Amygdala (tissue), 56 donors: ENCODE measurements at regions not wholly inside any gene's neighbourhood (a gene's known extent, or its start where the extent isn't known, plus 50 kb on each side); places are given as distances from the start of the nearest gene placed in this dataset.

Source experiments
- DNase-seq, 56 donors: peaks; one replicate each; lab custom pipeline; 2025; lab: John Stamatoyannopoulos, UW

DNA sequence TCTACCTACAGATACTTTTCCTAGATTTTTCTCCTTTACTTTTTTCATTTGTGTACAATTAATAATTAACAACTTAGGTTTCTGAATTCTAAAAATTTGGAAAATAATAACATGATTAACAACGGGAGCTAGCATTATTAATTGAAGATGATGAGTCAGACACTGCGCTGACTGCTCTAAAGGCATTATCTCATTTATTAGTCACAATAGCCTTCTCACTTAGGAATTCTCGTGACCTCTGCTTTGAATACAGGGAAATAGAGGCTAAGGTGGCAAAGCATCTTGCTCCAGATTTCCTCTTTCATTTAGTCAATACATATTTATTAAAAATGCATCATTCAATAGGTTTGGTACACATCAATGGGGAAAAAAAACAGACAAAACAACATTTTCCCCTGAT, 441.3 kb downstream of the PCDH18 start:
- no peak for DNase-seq

DNA sequence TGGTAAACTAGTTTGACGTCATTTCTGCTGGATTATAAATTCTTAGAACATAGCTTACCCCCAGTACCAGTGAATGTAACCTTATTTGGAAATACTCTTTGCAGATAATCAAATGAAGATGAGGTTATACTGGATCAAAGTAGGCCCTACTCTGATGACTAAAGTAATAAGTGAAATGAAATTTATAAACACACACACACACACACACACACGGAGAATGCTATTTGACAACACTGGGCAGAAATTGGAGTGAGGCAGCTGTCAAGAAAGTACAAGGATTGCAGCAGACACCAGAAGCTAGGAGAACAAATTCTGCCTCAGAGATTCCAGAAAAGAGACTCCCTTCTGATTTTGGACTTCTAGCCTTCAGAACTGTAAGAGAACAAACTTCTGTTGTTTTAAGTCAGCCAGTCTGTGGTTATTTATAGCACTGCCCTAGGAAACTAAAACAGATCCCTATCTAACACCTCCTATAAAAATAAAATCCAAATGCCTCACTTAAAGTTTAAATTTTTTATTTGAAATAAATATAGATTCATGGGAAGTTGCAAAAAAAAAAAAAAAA, 448.6 kb downstream of the PCDH18 start:
- DNase-seq, result no peak

DNA sequence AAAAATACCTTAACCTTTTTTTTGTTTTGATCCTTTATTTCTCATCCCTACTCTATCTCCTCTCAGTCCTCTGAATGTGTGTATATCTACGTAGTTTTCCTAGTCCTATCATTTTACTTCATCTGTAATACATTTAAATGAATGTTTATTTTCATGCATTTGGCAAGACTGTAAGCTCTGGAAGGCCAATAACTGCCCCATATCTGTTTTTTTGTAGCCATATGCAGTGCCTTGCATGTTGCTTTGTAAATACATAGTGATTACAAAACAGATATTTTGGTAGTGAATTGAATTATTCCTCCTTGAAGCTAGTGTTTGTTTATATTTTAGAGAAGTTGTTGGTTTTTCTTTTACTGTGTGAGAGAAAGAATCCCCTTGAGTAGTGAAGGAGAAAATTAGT, 450.2 kb downstream of the PCDH18 start:
- DNase-seq, result no peak

DNA sequence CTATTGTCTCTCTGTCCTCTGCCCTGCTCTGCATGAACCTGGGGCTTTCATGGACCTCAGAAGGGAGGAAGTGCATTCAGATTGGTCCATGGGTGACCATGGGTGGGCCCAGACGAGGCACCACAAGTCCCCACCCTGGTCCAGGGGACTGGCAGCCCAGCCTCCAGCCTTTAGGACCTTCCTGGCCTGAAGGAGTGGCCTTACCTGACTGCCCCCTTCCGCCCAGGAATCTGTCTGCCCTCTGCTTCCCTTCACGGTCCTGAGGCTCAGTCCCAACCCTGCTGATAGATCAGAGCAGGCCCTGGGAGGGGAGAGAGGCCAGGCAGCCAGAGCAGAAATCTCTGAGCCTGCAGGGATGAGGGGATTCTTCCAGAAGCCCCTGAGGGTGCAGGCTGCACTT, 455.4 kb downstream of the PCDH18 start:
- no peak for DNase-seq

DNA sequence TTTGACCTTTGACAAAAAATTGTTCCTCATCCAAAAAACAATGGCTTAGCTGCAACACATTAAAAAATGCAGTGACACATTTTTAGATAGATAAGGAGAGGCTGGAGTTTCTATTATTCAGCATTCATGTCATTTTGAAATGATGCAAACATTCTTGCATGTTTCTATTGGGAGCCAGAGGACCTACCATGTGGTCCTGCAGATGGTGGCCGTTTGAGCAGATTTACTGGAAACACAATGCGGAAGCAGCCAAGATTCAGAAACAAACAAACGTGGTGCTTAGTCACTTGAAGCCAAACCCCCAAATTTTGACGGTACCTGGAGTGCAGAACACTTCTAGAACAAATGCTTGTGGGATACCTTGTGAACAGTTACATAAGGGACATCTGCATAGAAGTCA, 456.7 kb downstream of the PCDH18 start:
- DNase-seq, result no peak

DNA sequence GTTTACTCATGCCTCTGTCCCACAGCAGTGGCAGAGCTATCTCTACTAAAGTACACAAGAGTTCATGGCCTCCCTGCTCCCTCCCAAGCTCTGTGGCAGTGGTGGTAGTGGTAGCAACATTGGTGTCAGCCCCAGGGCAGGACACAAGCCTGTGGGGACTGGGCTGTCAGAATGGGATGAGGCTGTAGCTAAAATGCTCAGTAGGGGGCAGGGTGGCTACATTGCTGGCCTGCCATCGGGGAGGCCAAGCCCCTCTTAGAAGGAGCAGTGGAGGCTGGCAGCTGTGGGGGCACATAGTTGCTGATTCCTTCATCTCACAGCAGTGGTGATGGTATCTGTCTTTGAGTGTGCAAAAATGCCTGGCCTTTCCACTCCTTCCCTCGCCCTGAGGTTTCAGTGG, 461.7 kb downstream of the PCDH18 start:
- DNase-seq, result no peak

DNA sequence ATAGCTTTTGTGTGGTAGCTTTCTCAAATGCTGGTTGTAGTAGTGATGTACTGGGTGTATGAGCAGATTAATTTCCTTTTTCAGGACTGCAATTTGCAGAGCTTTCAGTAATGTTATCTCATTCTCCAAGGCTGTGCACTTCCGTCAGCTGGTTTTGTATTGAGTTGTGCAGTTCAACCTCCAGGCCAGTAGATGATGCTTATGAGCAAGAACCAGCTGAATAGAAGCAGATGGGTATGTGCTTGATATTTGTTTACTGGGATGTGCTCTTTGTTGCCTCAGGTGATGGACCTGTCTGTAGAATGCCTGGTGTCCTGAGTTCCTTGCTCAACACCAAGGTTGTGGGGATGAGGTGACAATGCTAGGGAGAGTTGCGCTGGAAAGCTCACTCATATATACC, 462.8 kb downstream of the PCDH18 start:
- DNase-seq, result no peak

DNA sequence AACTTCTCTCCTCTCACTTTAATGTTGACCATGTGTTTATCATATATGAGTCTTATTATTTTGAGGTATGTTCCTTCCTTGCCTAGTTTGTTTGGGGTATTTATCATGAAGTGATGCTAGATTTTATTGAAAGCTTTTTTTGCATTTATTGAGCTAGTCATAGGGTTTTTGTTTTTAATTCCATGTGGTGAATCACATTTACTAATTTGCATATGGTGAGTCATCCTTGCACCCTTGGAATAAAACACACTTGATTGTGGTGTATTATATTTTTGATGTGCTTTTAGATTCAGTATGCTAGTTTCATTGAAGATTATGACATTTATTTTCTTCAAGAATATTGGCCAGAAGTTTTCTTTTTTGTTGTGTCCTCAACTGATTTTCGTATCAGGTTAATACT, 464.6 kb downstream of the PCDH18 start:
- DNase-seq, result no peak

DNA sequence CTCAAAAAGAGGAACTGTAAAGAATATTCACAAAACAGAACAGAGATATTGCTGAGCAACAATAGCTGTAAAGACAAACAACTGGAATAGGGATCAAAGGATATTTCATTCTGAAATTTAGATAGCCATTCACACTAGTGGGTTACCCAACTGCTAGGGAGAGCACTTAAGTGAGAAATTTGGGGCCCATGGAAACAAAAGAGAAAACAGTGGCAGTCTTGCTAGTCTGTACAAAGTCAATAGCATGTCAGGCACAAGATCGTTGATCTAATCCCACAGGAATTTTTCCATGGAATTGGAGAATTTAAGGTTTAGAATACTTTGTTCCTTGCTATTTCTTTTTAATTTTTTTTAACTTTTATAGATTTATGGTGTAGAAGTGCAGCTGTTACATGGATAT, 467.0 kb downstream of the PCDH18 start:
- no peak for DNase-seq

DNA sequence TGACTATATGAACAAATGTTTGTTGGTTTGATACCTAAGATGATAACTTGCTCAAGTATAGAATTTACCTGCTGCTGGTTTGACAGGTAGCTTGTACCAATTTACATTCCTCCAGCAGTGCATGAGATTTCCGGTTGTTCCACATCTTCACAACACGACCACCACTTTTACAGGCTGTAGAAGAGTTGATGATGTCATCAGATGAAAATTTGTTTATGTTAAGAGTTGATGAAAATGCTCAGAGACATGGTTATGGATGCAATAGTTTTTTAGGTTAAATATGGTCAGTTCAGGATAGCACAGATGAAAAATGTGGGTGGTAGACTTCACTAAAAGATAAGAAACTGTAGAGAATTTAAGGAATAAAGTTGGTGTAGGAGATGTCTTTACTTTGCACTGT, 468.3 kb downstream of the PCDH18 start:
- no peak for DNase-seq

DNA sequence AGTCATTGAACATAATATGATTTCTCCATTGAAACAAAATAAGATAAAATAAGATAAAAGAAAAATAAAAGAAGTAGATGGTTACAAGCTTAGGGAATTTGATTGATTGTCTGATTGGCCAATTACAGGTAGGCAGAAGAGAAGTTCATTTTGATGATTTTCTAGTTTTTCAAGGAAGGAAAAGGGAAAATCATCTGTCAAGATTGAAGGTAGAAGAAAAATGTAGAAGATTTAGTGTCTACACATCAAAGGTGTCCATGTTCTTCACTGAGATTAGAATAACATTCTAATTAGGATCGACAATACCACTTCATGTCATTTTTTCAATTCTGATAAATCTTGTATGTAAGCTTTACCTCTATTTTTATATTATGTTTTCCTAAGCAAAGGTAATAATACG, 489.1 kb downstream of the PCDH18 start:
- no peak for DNase-seq

DNA sequence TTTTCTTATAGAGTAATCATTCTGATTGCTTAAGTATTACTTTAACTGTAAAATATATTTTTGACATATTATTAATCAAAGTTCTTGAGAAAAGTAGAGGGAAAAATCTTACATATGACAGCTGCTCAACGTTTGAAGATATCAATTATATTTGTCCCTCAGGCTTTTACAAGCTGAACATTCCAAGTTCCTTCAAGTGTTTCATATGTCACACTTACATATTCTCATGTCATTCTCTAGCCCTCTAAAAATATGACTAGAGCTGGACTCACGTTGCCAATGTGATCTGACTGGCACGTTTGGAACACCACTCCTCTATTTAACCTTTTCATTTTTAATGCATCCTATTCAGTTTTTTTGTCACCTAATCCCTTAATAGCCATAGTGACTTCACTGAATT, 492.9 kb downstream of the PCDH18 start:
- no peak for DNase-seq

DNA sequence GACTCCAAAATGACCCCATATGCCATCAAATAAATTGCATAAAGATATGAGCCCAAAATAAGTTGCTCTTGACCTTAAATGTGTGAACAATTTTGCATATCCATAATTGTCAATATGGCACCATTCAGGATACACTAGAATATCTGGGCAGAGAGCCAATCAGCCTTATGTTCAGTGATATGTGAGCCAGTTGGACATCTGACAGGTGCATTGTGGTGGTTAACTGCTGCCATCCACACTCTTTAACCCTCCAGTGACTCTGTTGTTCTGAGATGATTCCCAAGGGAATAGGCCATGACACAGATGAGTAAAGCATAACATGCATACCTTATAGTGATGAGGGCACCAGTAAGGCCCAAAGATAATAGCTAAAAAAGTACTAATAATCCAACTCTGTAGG, 500.1 kb downstream of the PCDH18 start:
- no peak for DNase-seq

DNA sequence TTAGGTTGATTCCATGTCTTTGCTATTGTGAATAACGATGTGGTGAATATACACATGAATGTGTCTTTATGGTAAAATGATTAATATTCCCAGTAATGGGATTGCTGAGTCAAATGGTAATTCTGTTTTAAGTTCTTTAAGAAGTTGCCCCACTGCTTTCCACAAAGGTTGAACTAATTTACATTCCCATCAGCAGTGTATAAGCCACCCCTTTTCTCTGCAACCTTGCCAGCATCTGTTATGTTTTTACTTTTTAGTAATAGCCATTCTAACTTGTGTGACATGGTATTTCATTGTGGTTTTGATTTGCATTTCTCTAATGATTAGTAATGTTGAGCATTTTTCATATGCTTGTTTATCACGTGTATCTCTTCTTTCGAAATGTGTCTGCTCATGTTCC, 503.3 kb downstream of the PCDH18 start:
- DNase-seq, result no peak

DNA sequence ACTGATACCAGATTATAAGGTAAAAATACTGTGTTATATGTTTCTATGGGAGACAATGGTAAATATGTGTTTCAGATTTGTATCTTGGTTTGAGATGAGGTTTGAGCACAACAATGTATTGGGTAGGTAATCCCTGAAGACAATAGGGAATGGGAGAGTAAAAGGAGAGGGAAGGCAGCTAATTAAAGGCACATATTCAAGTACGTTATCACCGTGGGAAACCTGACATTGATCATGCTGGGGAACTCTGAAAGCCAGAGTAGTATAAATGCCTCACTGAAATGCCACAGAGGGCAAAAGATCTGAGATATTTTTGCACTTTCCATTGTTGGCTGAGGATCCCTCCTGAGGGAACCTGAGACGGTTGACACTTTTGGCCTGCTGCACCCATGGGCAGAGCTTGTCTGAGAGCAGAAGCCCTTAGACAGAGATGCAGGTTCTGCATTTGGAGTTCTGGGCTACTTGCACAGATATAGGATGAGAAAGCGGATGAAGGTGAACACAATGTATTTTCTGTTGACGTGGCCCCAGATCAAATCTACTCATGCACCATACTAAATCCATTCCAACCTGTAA, 506.7 kb downstream of the PCDH18 start:
- DNase-seq, result no peak

DNA sequence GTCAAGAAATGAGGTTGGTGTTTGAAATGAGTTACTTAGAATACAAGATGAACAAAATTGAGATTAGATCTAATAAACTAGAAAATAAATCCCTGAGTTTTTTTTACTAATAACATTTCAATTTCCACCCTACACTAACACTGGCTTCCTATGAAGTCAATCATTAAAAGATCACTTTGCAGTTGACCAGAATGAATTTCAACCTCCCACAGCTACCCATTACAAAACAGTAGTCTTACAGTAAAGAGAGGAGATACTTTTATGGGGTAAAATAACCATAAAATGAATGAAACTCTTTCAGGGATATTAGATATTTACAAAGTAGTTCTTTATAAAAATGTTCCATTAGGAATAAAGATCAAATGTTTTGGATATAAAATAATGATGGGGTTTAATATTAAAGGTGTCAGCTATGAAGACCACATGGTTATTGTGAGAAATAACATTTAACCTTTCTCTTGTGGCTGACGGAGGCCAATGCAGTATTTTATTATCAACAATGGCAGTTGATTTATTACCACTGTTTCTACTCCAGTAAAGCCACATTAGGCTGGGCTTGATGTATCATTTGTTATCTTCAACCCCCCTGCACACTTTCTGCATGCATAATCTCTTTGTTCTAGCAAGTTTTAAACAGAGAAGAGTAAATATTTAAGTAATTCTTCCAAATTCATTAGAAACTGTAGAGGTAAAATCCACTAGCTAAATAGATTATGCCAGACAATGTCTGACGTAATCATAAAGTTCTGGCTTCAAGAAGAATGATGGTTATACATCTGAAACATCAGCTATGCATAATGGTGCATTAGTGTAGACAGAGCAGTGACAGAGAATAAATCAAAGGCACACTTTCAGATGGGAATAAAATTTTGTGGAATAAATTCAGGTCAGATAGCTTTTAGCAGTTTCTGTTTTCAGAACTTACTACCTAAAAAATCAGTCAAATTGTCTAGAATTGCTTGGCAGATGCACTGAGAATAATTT, 516.6 kb downstream of the PCDH18 start:
- no peak for DNase-seq

DNA sequence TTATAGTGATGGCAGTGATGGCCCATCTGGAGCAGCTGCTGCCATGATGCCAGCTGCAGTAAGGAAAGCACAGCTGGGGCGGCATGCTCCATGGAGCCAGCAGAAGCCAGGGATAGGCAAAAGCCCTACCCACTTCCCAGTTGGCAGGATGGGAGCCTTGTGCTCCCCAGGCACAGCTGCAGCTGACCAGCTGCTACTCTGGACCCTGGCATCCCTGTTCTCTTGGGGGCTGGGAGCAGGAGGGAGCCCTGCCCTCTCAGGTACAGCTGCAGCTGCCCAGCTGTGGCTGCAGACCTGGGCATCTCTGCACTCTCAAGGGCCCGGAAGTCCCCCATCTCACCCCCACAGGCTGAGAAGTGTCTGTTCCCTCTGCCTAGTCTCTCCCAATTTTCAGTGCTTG, 531.9 kb downstream of the PCDH18 start:
- no peak for DNase-seq

DNA sequence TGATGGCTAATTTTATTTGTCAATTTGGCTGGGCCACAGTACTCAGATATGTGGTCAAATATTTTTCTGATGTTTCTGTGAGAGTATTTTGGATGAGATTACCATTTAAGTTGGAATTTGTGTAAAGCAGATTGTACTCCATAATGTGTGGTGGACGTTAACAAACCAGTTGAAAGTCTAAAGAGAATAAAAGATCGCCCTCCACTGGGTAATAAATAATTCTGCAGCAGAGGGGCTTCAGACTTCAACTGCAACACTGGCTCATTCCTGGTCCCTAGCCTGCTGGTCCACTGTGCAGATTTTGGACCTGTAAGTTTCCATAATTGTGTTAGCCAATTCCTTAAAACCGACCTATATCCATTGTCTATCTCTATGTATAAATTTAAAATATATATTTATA, 540.3 kb downstream of the PCDH18 start:
- no peak for DNase-seq

DNA sequence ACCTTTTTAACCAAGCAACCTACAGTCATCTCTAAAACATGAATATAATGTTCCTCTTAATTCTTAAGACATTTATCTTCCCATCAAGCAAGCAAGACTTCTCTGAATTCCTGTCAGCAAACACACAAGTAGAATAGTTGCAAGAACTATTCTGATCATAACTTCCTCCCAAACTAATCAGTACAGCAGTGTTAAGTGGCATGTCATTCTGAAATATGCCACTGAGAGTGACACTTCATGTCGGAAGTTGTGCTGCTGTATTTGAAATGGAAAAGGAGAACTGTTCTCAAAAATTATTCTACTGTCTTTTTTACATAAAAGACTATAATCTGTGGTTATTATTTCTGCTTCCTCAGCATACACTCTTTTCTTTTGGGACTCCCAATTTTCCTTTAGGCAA, 546.6 kb downstream of the PCDH18 start:
- no peak for DNase-seq

DNA sequence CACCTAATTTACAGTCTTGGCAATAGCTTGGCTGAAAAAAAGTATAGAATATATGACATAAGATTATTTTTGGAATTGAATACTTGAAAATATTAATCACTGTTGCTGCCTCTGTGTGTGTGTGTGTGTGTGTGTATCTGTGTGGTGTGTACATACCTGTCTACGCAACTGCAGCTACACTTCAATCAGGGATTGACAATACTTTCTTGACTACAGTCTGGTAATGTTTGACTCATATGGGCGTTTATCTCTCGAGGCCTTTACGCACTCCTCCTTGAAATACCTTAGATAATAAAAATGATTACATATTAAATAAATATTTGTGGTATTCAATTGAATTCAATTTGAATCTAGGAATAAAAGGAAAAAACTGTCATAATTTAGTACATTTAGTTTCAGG, 565.2 kb downstream of the PCDH18 start:
- DNase-seq, result no peak

DNA sequence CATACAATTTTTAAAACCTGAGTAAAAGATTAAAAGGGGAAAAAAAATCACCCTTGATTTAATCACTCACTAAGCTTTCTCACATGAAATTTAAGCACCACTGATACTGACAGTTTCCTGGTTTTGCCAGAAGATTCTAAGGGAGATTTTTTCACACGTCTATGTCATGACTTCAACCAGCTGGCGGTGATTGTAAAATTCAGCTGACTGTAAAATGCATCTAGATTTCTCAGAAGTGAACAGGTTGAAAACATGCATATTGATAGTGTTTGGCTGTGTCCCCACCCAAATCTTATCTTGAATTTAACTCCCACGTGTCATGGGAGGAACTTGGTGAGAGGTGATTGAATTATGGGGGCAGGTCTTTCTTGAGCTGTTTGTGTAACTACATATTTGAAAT, 566.8 kb downstream of the PCDH18 start:
- no peak for DNase-seq

DNA sequence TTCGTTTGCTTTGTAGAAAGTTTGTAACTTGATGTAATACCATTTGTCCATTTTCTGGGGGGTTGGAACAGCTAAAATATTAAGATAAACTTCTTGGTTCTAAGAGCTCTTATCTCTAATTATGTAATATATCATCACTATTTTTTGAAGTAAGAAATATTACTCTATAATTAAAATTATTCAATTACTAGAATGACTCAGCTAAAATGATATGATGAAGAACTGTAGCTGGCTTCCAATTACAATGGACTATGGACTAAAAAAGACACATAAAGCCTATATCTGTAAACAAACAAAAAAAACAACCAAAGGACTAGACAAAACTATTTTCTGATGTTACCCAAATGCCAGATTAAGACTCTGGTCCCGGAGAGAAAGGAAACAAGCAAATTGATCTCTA, 569.4 kb downstream of the PCDH18 start:
- no peak for DNase-seq
